Neural progenitor cell (in vitro differentiated cells): ENCODE measurements at regions not wholly inside any gene's neighbourhood (a gene's known extent, or its start where the extent isn't known, plus 50 kb on each side); places are given as distances from the start of the nearest gene placed in this dataset.

Experiments
- DNase-seq: peaks from one replicate; pipeline ENCODE4 v3.0.0-alpha.2; 2016; ENCODE audit warnings: low spot score
- H2AFZ ChIP-seq: fragments of 200-600 bp; sonication (generic); replicated peaks from 2 replicates; pipeline ENCODE4 v1.6.1; 2016; ENCODE audit warnings: antibody characterized with exemption
- H3F3A ChIP-seq: fragments of 200-600 bp; sonication (generic); 2 replicates; pipeline ENCODE4 v1.6.1; 2016; ENCODE audit warnings: antibody characterized with exemption, low read depth
- H3K27ac ChIP-seq: fragments of 200-600 bp; sonication (generic); 2 replicates; pipeline ENCODE4 v1.5.1; 2016; ENCODE audit warnings: mild to moderate bottlenecking
- H3K27me3 ChIP-seq: fragments of 200-600 bp; sonication (generic); 2 replicates; pipeline ENCODE4 v1.6.1; 2016; ENCODE audit warnings: mild to moderate bottlenecking, moderate library complexity
- H3K36me3 ChIP-seq: fragments of 200-600 bp; sonication (generic); 2 replicates; pipeline ENCODE4 v1.5.1; 2016
- H3K4me1 ChIP-seq: fragments of 200-600 bp; sonication (generic); 2 replicates; pipeline ENCODE4 v1.6.1; 2016; ENCODE audit warnings: mixed run types
- H3K4me2 ChIP-seq: fragments of 200-600 bp; sonication (generic); 2 replicates; pipeline ENCODE4 v1.6.1; 2016
- H3K4me3 ChIP-seq: fragments of 200-600 bp; sonication (generic); 2 replicates; pipeline ENCODE4 v1.5.1; 2016
- H3K79me2 ChIP-seq: fragments of 200-600 bp; sonication (generic); 2 replicates; pipeline ENCODE4 v1.6.1; 2016; ENCODE audit warnings: low read depth
- H3K9ac ChIP-seq: fragments of 200-600 bp; sonication (generic); 2 replicates; pipeline ENCODE4 v1.6.1; 2016
- H3K9me3 ChIP-seq: fragments of 200-600 bp; sonication (generic); 2 replicates; pipeline ENCODE4 v1.5.1; 2016; ENCODE audit warnings: low read depth
- H4K20me1 ChIP-seq: fragments of 200-600 bp; sonication (generic); 2 replicates; pipeline ENCODE4 v1.6.1; 2016; ENCODE audit warnings: low read depth
- H3K27ac Mint-ChIP-seq: 3 replicates; pipeline ENCODE4 v1.8.0; 2021; ENCODE audit warnings: mixed read lengths
- H3K27me3 Mint-ChIP-seq: 2 replicates; pipeline ENCODE4 v1.8.0; 2022; ENCODE audit warnings: low read depth, mild to moderate bottlenecking, inconsistent platforms, moderate library complexity, mixed read lengths; ENCODE audit not compliant: insufficient read depth
- H3K36me3 Mint-ChIP-seq: 3 replicates; pipeline ENCODE4 v1.8.0; 2021; ENCODE audit warnings: mixed read lengths
- H3K4me1 Mint-ChIP-seq: 3 replicates; pipeline ENCODE4 v1.8.0; 2021; ENCODE audit warnings: mixed read lengths
- H3K4me3 Mint-ChIP-seq: 3 replicates; pipeline ENCODE4 v1.8.0; 2021; ENCODE audit warnings: mild to moderate bottlenecking, moderate library complexity, mixed read lengths
- H3K9me3 Mint-ChIP-seq: 3 replicates; pipeline ENCODE4 v1.8.0; 2020; ENCODE audit warnings: mixed read lengths
- CTCF ChIP-seq: fragments of 200-600 bp; sonication (generic); IDR thresholded peaks from 2 replicates; pipeline ENCODE4 v1.5.1; 2017; ENCODE audit warnings: antibody characterized with exemption, mild to moderate bottlenecking
- EZH2 ChIP-seq: fragments of 200-600 bp; sonication (generic); IDR thresholded peaks from 2 replicates; pipeline ENCODE4 v1.6.1; 2017; ENCODE audit warnings: antibody characterized with exemption, mild to moderate bottlenecking, moderate library complexity
- EZH2phosphoT487 ChIP-seq: fragments of 200-600 bp; sonication (generic); IDR thresholded peaks from 2 replicates; pipeline ENCODE4 v1.6.1; 2017; ENCODE audit warnings: antibody characterized with exemption

DNA sequence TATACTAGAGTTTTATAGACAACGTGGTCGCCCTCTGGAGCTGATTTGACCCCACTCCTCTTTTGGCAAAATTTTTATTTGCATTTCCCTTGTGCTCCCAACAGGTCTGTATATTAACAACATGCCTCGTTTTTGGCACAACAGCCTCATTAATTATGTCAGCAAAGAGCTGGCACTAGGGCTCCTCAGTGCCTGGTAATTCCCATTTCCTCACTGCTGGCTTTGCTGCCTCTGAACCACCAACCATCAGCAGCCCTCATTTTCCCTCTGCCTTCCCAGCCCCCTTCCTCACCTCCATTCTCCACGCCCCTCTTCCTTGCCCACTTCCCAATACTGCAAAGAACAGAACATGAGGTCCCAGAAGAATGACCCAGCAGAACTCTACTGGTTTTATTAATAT, 204.8 kb downstream of the ABHD5 start:
- H2AFZ ChIP-seq, result no peak overlapping the region
- H3K27me3 ChIP-seq, result peaks cover 39% of the 10 kb centered on the region
- Mint-ChIP-seq H3K9me3 (peaks cover 2% of the 10 kb centered on the region), H3K4me3 (no peak overlapping the region), H3K27me3 (no peaks in the 10 kb centered on the region), H3K4me1 (peaks cover 25% of the 10 kb centered on the region), H3K36me3 (no peaks in the 10 kb centered on the region), H3K27ac (no peak overlapping the region)
- peaks cover 13% of the 10 kb centered on the region for H3F3A ChIP-seq
- H3K9me3 ChIP-seq, result no peaks in the 10 kb centered on the region
- H3K4me3 ChIP-seq, result no peak overlapping the region
- no peak for DNase-seq
- H3K4me1 ChIP-seq, result no peaks in the 10 kb centered on the region
- H3K79me2 ChIP-seq, result no peaks in the 10 kb centered on the region
- no peak for TF ChIP-seq CTCF
- no peak for TF ChIP-seq EZH2phosphoT487
- no peak for TF ChIP-seq EZH2
- no peaks in the 10 kb centered on the region for H4K20me1 ChIP-seq
- no peak overlapping the region for H3K9ac ChIP-seq
- no peak overlapping the region for H3K4me2 ChIP-seq
- no peak overlapping the region for H3K27ac ChIP-seq
- no peaks in the 10 kb centered on the region for H3K36me3 ChIP-seq

- Histone ChIP-seq H3K4me3 (no peak overlapping the region), H3K36me3 (no peaks in the 10 kb centered on the region), H4K20me1 (no peaks in the 10 kb centered on the region), H3K9me3 (no peaks in the 10 kb centered on the region), H3K27me3 (no peaks in the 10 kb centered on the region), H3K27ac (no peak overlapping the region), H3F3A (no peaks in the 10 kb centered on the region), H3K9ac (no peak overlapping the region), H3K4me1 (no peaks in the 10 kb centered on the region), H3K4me2 (no peak overlapping the region), H3K79me2 (no peaks in the 10 kb centered on the region), H2AFZ (no peak overlapping the region)
- peaks cover 2% of the 10 kb centered on the region for H3K9me3 Mint-ChIP-seq
- TF ChIP-seq EZH2, result no peak
- TF ChIP-seq CTCF, result no peak
- no peak for TF ChIP-seq EZH2phosphoT487
- no peak overlapping the region for H3K27ac Mint-ChIP-seq
- no peak for DNase-seq
- no peak overlapping the region for H3K4me3 Mint-ChIP-seq
- H3K36me3 Mint-ChIP-seq, result no peaks in the 10 kb centered on the region
- H3K4me1 Mint-ChIP-seq, result no peaks in the 10 kb centered on the region
- peaks cover 2% of the 10 kb centered on the region for H3K27me3 Mint-ChIP-seq
Observed at GRCh38 chr3:43902415-43902814, 211.7 kb downstream of the ABHD5 start.

- no peaks in the 10 kb centered on the region for H3K79me2 ChIP-seq
- no peaks in the 10 kb centered on the region for H3K4me1 ChIP-seq
- H3K36me3 ChIP-seq, result no peaks in the 10 kb centered on the region
- no peaks in the 10 kb centered on the region for H3F3A ChIP-seq
- Mint-ChIP-seq H3K9me3 (no peaks in the 10 kb centered on the region), H3K36me3 (no peaks in the 10 kb centered on the region), H3K27me3 (peaks cover 3% of the 10 kb centered on the region), H3K27ac (no peak overlapping the region), H3K4me3 (no peak overlapping the region), H3K4me1 (peaks cover 3% of the 10 kb centered on the region)
- H3K4me3 ChIP-seq, result no peak overlapping the region
- no peak overlapping the region for H3K27ac ChIP-seq
- H3K4me2 ChIP-seq, result no peak overlapping the region
- H2AFZ ChIP-seq, result no peak overlapping the region
- no peaks in the 10 kb centered on the region for H3K9me3 ChIP-seq
- no peaks in the 10 kb centered on the region for H4K20me1 ChIP-seq
- no peak overlapping the region for H3K9ac ChIP-seq
- no peaks in the 10 kb centered on the region for H3K27me3 ChIP-seq
- TF ChIP-seq EZH2, result no peak
- TF ChIP-seq CTCF, result no peak
- no peak for TF ChIP-seq EZH2phosphoT487
- no peak for DNase-seq
Observed at GRCh38 chr3:43905157-43905556, 214.4 kb downstream of the ABHD5 start.
